ENCODE measurements at regions not wholly inside any gene's neighbourhood (a gene's known extent, or its start where the extent isn't known, plus 50 kb on each side); places are given as distances from the start of the nearest gene placed in this dataset.
"Not testable (repeated sequence)": the region's sequence is repeated elsewhere in the genome, so short reads cannot be mapped to it uniquely, and the experiment has no call there.

DNA sequence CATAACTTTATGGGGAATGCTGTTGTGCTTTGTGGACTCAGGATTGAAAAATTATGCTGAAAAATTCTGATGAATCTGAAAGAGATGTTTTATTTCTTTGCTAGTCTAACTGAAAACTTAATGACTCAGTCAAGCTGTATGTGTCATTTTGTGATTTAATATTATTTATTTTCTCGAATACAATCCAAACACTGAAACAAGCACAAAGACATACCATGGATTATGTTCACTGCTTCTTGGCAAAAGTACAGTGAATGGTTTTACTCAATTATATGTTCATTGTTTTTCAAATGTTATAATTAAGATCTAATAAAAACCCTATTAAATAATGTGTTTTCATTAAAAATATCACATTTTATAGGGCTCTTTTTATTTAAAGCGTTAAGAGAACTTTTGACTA is 330.6 kb upstream of the EPHA7 start:
- DNase-seq: no peak

DNA sequence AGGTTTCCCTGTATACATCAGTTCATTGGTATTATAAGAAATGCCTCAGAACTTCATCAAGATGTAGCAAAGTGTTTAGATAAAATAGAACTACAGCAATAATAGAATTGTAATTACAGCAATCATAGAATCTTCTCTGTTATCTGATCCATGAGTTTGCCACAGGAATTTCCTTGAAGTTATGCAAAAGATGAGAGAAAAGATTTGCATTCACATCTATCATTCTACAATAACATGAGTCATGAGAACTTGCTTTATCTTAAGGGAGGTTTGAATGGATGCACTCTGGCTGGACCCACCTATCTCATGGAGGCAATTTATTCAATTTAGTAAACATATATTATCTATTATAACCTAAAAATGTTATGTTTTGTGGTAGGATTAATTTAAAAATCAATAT is 329.8 kb upstream of the EPHA7 start:
- no peak for DNase-seq

DNA sequence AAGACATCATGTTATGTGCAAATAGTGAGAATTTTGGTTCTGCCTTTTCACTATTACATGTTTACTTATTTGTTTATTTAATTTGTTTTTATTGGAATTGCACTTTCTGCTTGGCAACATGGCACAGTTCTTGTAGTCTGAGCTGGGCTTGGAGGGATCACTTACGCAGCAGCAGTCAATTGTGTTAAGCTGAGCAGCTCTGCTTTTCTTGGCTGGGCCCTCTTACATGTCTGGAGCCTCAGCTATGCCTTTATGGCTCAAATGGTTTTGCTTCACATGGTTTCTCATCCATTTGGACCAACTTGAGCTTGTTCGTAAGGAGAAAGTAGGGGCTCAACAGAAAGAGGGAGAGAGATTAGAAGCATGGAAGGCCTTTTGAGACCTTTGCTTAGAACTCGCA is 327.5 kb upstream of the EPHA7 start:
- no peak for DNase-seq

DNA sequence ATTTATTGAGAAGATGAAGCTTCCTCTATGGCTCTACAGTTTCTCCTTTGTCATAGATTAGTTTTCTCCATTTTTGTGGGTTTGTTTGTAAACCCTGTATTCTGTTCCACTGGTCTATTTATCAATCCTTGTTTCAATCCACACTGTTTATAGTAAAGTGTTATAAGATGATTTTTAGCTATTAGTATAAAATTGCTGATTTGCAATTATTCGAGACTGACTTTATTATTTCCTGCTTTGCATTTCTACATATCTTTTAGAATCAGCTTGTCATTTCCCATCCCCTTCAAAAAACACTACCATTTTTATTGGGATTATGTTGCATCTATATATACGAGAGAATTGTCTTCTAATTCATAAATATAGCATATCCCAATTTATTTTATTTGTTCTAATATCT is 325.9 kb upstream of the EPHA7 start:
- no peak for DNase-seq

DNA sequence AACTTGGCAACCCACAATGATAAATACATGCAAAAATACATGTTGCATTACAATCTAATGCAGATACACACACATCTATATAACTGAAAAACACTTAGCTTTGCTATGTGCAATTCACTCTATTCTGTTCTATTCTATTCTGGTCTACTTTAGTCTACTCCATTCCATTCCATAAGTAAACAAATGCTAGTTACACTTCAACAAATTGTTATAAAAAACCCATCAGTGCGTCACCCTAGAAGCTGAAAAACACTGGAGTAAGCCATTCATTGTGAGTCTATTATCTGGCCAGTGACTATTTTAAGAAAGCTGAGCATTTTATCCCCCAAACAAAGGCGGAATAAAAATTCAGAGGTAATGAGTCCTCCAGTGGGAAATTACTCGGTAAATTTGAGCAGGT is 315.7 kb upstream of the EPHA7 start:
- no peak for DNase-seq

DNA sequence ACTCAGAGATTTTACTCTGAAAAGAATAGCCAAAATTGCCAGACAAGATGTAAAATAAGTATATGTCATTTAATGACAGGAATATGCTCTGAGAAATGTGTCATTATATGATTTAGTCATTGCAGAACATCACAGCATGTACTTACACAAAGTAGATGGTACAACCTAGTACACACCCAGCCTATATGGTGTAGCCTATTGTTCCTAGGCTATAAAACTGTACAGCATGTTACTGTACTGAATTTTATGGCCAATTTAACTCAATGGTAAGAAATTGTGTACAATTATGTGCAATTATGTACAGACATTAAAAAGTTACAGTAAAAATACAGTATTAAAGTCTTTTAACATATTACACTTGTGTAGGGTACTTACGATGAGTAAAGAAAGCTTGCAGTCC is 311.9 kb upstream of the EPHA7 start:
- no peak for DNase-seq

DNA sequence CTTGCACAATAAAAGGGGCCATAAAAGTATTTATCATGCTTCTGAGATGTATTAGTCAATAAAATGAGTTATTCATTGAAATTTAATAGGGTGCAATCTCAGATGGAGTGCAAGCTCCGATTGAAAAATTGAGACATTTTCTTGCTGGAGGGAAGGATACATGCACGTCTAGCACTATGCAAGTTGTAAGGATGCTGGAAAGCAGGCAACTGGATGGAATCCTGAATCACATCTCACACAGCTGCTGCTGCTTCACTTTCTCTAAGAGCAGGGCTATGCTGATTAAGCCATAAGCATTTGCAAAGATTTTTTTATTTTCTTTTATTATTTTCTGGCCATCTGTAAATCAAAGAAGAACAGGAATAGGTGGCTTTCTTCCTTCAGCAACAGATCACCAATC is 308.8 kb upstream of the EPHA7 start:
- no peak for DNase-seq

DNA sequence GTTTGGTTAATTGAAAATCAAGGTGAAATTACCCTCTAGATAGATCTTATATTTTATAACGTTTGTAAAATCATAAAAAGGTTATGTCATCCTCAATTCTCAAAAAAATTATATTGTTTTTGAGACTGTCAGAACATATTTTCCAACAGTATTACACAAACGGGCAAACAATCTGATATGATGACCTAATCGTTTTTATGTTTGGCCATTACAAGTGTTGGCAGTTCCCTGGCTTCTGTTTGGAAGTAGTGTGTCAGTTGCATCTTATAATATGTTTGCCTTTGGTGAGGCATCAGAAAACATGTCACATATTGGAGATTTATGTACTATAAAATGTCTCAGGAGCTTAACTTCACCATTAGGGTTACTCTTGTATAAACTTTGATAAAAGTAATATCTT is 308.1 kb upstream of the EPHA7 start:
- DNase-seq: no peak

DNA sequence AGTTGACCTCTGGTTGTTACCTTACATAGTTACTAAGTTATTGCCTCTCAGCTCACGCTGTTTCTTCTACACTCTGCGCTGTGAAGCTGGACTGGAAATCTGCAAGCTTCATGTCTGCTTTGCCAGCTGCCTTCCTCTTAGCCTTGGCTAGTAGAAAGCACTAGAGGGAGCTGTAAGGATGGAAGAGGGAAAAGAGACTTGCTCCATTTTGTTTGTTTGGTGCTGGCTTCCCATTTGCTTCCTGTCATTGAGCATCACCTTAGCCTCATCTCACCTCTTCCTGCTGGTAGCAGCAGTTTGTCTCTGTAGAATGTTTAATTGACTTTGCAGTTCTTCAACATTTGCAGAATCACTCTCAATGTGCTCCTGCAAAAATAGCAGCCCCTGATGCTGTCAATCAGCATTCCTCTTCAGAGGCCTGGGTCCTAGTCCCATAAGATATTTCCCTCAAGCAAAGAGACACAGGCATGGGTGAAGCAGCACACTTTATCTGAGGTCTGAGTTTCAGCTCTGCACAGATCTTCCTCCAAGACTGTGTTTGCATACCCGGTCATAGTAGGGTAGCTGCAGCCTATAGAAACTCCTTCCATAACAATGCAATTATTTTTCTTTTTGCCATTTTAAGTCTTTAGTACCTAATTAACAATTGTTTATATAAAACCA is 302.2 kb upstream of the EPHA7 start:
- DNase-seq: no peak

DNA sequence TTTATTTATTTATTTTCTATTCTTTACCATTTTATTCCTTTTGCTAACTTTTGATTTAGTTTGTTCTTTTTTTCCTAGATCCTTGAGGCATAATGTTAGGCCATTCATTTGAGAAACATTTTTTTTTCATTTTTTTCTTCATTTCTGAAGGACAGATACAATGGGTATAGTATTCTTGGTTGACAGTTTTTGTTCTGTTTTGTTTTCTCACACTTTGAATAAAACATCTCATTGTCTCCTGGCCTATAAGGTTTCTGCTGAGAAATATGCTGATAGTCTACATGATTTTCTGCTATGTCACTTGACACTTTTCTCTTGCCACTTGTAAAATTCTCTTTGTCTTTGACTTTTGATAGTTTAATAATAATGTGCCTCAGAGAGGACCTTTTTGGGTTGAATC is 294.6 kb upstream of the EPHA7 start:
- no peak for DNase-seq

DNA sequence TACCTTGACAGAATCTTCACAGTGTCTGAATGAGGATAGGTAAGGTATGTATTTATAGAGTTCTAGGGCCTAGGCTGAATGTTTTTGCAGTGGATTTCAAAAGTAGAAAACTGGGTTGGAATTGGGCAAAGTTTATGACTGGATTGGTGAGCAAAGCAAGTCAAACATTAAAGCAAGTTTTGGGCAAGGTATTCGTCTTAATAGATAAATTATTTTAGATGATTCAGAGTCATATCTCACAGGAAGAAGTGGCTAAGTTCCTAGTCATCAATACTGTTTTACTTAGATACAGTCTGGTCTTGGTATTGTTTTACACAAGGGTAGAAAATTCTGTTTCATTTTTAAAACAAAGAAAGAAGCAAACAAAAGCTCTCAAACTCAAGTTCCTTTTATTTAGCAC is 284.1 kb upstream of the EPHA7 start:
- DNase-seq: no peak

DNA sequence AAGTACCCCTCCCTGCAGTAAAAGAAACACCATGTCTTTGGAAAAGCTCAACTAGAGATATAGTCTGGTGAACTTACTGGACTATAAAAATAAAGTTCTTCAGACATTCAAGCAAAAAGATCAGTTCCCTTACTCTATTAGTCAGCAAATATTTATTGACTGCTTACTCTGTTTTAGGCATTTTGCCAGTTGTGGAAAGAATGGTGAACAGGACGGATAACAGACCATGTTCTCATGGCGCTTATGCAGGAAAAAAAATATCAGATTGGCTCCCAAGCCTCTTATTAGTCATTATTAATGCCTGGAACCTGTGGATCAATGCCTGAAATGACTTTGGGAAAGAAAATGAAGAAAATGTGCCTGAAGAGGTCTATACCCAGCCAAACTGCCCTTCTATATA is 282.2 kb upstream of the EPHA7 start:
- DNase-seq: no peak

DNA sequence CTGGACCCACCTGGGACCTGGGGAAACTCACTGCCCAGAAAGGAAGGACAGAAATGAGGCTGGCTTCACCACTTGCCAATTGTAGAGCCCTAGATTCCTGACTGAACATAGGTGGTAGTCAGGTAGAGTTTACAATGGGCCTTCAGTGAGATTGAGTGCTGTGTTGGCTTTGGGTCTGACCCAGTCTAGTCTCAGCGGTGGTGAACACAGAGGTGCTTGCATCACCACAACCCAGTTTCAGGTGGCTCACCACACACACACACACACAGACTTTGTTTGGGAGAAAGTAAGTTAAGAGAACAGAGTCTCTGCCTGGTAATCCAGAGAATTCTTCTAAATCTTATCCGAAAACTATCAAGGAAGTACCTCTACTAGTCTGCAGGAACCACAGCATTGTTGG is 266.1 kb upstream of the EPHA7 start:
- DNase-seq: no peak

DNA sequence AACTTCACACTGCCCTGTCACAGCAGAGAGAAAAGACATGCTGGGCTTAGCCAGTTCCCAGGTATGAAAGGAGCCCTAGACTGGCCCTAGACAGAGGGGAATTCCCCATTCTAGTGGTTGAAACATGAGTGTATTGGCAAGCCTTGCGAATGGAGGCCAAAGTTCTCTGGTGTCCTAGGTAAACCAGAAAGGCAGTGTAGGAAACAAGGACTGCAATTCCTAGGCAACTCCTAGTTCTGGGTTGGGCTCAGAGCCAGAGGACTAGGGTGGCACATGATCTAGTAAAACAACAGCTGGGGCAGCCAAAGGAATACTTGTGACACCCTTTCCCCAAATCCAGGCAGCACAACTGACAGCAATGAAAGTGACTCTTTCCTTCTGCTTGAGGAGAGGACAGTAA is 265.0 kb upstream of the EPHA7 start:
- no peak for DNase-seq

DNA sequence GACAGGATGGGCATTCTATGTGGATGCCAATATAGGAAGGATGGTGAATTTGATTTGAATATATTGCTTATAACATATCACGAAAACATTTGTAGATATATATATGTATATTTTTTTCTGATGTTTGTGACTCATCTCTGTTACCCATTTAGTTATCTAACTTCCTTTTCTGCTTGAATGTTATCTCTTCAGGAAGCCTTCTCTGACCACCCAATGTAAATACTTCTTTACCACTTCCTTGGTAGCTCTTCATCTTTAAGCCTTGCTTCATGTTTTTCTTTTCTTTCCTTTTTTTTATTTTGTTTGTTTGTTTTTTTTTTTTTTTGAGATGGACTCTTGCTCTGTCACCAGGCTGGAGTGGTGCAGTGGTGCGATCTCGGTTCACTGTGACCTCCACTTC is 260.5 kb upstream of the EPHA7 start:
- DNase-seq: no peak

DNA sequence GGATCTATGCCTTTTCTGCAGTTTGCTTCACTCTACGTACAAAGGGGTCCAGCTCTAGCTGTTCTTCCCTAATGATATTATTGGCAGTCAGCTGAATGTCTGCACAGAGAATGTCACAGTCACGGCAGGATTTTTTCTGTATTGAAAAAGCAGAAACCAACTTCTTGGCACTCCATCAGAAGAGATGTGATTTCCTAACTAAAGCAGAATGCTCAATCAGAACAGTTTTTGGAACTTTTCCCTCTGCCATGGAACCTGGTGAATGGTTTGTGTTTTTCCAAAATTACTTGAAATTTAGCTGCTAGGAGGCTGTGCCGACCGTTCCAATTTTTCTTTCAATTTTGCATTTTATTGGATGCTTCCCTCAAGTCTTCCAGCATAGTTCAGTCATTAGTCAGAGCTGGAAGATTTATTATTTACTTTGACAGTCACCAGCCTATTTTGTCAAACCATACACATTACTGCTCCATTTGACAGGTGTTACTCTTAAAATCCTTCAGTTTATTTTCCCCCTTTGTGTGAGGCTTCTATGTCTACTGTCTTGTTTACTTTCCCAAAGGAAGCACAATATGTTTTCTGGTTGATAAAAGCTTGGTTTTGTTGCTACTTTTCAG is 259.6 kb upstream of the EPHA7 start:
- no peak for DNase-seq

DNA sequence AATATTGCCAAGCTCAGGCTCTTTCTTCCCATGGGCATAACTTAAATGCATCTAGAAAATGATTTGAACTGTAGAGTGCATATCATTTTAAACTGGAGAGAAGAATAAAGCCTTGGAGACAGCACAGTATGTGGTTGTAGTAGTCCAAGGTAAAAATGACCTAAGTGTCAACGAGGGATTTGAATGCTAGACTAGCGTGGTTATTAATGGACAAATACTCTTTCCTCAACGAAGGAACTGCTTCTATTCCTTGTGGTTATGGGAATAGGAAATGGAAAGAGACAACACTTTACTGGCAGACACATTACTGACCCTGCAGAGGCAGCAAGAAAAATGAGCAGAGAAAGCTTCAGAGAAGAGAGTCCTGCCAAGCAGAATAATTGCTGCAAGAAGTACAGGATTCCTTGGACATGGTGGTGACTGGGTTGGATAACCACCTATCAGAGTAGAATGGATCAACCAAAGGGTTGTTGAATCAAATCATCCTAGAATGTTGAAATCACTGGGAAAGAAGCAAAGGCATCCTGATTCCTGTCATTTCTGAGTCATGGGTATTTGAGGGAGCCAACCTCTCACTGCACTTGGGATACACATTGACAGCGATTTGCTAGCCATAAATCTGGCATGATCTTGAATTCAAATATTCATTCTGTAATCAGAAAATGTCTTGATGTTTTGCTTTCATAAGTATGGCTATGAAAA is 258.1 kb upstream of the EPHA7 start:
- DNase-seq: no peak

DNA sequence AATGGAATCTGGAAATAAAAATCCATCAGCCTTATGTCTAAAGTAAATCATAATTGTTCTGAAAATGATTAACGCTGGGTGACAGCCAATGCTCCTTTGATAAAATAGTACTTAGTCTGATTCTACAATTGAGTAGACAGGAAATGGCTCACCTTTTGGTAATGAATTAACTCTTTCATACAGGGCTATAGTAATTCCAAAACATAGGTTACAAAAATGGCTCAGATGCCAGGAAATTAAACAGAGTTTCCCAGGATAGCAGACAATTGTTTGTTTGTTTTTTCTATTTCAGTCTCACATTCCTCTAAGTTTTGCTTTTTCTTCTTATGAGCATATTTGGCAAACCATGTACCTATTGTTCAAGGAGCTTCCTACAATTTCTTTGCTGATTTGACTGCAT is 257.2 kb upstream of the EPHA7 start:
- no peak for DNase-seq

DNA sequence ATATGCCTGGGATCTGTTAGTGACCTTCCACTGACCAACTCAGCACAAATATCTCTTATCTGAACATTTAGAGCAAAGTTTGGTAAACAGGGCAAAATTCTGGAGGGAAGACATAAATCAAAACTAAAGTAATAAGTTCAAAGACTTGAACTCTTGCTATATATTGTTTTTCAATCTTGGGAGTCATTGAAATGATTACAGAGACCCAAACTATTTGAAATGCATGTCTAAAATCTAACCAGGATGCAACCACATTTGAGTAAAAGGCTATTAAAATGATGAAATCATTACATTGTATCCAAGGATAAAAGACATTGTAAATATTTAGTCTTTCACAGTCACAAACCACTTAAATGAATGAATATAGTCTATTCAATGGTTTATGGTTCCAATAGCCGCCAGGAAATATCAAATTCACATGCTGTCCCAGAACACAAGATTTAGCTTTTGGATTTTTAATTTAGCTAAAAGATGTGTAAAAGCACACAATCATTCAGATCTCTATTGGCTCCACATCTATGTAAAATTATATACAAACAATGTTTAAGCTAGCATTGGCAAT is 256.6 kb upstream of the EPHA7 start:
- no peak for DNase-seq

DNA sequence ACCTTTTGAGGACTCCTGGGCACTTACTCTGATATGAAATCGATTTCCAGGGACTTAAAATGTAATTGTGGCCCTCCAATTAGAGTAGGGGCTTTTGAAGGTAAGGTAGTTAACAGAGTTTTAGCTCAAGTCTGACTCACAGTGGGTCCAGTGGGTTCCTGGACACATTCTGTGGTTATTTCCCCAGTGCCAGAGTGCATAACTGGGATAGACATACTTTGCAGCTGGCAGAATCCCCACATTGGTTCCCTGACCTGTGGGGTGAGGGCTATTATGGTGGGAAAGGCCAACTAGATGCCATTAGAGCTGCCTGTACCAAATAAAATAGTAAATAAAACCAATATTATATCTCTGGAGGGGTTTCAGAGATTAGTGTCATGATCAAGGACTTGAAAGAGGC is 243.8 kb upstream of the EPHA7 start:
- no peak for DNase-seq

DNA sequence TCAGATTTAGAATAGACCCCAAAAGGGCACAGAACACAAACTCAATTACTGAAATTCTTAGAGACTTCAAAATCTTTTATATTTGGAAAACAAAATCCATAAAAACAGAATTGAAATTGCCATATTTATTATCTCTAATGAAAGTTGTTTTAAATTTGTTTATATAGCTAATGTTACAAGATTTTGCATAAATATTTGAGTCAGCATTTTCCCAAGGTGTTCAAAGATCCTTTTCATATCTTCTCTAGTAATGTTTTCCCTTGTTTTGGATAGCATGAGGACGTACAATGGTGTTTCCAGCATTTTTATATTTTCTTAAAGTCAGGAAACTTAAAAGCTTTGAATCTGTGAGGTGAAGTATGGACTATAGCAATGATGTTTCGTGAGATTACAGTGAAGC is 235.2 kb upstream of the EPHA7 start:
- no peak for DNase-seq

DNA sequence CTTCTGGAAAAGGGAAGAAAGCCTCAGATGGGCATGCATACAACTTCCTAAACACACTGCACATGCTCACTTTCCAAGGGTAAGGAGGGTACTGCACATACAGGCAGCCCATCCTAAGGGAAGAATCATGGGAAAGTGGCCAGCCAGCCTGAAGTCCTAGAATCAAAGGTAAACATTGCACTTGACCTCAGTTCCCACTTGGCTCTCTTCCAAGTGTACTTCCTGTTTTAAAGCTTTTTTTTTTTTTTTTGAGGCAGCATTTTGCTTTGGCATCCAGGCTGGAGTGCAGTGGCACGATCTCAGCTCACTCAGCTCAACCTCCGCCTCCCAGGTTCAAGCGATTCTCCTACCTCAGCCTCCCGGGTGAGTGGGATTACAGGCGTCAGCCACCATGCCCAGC is 225.3 kb upstream of the EPHA7 start:
- no peak for DNase-seq

DNA sequence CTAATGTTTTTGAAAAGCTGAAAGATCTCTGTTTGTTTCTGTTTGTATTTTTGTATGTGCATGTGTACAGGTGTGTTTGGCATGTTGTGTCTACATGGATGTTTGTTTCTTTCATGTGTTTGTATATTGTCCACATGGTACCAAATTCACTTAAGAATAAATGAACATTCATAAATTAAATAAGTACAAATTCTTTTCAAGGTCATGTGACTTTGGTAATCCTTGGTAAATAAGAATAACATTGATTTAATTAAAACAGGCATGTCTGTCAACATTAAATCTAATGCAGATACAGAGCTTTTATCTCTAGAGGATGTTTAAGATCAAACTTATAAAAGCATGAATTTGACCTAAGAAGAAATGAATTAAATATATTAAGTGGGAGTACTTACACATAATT is 219.8 kb upstream of the EPHA7 start:
- no peak for DNase-seq

DNA sequence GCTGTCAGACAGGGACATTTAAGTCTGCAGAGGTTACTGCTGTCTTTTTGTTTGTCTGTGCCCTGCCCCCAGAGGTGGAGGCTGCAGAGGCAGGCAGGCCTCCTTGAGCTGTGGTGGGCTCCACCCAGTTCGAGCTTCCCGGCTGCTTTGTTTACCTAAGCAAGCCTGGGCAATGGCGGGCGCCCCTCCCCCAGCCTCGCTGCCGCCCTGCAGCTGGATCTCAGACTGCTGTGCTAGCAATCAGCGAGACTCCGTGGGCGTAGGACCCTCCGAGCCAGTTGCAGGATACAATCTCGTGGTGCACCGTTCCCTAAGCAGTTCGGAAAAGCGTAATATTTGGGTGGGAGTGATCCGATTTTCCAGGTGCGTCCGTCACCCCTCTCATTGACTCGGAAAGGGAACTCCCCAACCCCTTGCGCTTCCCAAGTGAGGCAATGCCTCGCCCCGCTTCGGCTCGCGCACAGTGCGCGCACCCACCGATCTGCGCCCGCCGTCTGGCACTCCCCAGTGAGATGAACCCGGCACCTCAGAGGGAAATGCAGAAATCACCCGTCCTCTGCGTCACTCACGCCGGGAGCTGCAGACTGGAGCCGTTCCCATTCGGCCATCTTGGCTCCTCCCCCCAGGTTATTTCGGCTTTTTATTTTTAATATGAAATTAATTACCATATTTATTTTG is 217.8 kb upstream of the EPHA7 start:
- not testable (repeated sequence) for DNase-seq

Measured in T-helper 1 cell (primary cell).